HT1080 (cell line): ENCODE measurements at regions not wholly inside any gene's neighbourhood (a gene's known extent, or its start where the extent isn't known, plus 50 kb on each side); places are given as distances from the start of the nearest gene placed in this dataset.
"Not testable (repeated sequence)": the region's sequence is repeated elsewhere in the genome, so short reads cannot be mapped to it uniquely, and the experiment has no call there.

Experiments used
- DNase-seq: peaks from one replicate; pipeline ENCODE4 v3.0.0-alpha.2; 2015; ENCODE audit warnings: low read depth

DNA sequence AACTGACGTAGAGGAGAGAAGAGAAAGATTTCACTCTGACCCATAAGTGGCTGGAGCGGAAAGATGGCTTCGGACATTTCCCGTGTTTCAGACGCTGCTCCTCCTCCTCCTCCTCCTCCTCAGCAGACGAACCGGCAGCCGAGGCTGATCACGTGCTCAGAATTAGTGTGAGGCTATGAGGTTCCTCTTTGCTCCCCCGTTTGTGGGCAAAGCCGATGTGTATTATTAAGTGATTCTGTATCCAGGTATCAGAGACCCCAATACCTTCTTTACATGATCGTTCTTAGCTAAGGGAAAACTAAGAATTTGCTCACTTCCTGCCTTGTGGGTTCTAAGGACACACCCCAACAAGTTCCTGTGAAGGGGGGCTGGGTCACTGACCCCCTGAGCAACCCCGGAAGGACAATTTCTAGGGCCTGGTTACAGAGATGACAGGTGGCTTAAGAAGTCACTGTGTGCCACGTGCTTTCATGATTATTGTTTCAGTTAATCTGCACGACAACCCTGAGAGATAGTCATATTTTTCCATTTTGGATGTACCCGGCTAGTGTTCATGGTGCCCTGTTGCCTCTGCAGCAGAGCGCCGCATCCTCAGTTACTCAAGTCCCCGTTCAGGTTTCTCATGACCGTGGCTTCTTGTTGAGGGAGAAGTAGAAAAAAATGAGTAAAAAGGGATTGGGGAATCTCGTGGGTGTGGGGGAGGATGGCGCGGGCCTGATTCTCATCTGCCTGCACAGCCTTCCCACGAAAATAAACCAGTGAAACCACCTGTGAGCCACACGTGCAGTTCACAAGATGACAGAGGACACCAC is 671.8 kb downstream of the QKI start:
- no peak for DNase-seq

- DNase-seq: peak; percentile 64
Measured at GRCh38 chr6:164085091-164086075, 670.9 kb downstream of the QKI start.

GRCh38 chr6:164079275-164079600 is 664.7 kb downstream of the QKI start:
- no peak for DNase-seq

DNA sequence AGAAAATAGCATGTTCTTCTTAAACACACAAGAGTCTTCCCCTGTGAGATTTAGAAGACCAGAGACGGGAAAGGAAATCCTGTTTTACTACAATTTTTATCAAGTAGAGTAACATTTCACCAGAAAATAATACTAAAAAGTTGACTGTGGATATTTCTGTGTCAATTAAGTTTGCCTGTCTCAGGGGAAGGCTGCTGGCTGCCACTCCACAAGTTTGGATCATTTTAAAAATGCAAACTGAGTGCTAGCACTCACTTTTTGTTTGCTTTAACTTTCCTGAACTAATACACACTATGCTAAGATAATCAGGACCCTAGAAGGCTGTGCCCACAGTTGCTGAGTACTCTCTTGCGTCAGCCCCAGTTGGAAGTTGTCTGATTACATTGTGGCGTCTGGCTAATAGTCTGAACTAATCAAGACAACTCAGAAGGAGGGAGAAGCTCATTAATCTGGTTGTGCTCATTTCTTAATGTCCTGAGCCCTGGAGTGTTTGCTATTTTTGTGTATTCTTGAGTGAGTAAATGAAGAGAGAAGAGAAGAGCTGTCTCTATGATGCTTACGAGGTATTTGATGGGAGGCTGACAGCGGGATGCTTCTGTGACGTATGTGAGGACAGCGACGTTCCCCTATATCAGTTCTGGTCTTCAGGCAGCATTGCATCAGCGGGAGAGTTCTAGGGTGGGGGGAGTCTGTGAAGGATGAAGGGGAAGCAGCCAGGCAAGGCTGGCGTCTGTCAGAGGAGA is 664.2 kb downstream of the QKI start:
- DNase-seq: no peak

DNA sequence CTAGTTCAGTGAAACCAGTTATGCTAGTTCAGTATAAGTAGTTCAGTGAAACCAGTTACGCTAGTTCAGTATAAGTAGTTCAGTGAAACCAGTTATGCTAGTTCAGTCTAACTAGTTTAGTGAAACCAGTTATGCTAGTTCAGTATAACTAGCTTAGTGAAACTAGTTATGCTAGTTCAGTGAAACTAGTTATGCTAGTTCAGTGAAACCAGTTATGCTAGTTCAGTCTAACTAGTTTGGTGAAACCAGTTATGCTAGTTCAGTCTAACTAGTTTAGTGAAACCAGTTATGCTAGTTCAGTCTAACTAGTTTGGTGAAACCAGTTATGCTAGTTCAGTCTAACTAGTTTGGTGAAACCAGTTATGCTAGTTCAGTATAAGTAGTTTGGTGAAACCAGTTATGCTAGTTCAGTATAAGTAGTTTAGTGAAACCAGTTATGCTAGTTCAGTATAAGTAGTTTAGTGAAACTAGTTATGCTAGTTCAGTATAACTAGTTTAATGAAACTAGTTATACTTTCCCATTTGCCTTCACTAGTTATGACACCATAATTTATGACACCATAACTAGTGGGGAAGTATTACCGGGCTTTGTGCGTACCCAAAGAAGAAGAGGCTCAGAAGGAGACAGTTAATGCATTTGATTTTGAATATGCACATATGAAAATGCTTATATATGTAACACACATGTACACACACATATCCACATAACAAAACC is 662.5 kb downstream of the QKI start:
- not testable (repeated sequence) for DNase-seq

DNA sequence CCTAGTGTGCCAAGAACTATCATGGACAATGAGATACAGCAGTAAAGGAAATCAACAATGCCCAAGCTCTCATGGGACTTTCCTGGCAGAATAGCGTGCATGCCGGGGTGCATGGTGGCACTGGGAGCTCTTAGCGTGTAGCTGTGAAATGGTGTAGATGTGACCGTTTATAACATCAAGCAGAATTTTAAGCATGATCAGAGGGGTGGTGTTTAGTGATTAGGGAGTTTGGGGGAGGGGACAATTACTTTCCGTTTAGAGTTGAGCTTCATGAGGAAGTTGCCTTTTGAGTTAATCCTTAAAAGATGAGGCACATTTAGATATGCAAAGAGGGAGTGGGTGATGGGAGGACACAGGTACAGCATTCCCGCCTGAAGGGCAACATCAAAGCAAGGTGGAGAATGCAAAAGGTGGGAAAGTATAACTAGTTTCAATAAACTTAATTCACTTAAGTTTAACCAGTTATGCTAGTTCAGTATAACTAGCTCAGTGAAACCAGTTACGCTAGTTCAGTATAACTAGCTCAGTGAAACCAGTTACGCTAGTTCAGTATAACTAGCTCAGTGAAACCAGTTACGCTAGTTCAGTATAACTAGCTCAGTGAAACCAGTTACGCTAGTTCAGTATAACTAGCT is 661.6 kb downstream of the QKI start:
- DNase-seq: no peak

- no peak for DNase-seq
Measured at GRCh38 chr6:164072240-164072666, 657.7 kb downstream of the QKI start.

GRCh38 chr6:164069350-164069990 is 655.0 kb downstream of the QKI start:
- DNase-seq: peak; percentile 78

DNA sequence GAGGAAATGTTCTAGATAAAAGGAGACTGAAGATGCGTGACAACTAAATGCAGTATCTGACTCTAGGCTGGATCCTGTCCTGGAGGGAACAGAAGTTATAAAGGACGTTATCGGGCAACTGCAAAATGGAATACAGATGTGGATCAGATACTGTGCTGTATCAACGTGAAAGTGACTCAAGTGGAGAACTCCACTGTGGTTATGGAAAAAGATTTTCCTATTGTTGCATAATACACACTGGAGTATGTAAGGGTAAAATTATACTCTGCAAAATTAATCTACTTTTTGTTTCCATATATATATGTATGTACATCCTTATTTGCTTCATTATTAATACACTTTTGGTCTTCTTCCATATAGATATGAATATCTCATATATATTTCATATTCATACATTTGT is 654.0 kb downstream of the QKI start:
- no peak for DNase-seq

DNA sequence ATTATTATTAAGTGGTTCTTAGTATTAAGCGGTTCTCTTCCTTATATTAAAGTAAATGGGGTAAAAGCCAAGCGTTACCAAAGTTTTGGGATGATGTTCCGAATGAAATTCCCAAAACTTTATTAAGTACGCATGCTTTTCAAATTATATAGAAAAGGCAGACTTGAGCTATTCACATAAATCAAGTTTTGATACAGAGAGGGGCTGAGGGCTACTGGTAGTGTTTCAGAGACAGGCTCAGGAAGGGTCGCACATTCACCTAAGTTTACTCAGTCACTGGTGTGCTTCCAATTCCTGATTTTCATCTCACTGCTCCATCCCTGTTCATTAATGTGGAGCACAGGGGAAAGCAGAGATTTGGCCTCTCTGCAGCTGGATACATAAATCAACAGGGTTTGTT is 652.2 kb downstream of the QKI start:
- no peak for DNase-seq

DNA sequence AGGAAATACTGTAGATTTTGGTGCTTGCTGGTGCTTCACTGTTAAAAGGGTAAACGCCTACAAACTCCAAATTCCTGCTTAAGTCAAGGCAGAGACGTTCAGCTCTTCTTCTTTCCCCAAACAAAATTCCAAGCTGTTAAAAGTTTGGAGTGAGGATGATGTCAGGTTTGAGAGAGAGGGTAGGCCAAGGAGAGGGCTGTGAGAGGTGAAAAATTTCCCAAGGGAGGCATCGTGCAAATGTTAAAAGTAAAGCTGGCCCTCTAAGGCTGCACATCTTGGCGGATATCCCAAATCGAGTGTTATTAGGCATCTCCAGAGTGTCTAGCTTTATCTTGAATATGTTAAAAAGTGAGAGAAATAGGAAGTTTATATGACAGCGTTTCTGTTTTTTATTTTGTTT is 651.8 kb downstream of the QKI start:
- DNase-seq: no peak

DNA sequence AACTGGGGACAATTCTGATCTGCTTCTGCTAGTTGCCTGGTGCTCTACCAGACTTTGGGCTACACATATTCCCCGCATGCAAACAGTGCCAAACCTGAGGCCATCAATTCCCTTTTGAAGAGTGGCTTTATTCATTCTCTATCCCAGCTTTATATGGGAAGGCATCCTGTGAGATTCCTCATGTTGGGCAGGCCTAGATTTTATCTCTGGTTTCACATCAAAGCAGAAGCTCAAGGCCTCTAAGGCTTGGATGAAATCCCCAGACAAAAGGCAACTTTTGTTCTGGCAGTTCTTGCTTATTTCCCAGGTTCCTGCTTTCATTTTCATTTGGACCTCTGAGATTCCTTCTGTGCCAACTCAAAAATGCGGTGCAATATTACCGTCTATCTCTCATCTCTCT is 648.8 kb downstream of the QKI start:
- DNase-seq: no peak

- DNase-seq: no peak
Measured at GRCh38 chr6:164062872-164063271, 648.4 kb downstream of the QKI start.

DNA sequence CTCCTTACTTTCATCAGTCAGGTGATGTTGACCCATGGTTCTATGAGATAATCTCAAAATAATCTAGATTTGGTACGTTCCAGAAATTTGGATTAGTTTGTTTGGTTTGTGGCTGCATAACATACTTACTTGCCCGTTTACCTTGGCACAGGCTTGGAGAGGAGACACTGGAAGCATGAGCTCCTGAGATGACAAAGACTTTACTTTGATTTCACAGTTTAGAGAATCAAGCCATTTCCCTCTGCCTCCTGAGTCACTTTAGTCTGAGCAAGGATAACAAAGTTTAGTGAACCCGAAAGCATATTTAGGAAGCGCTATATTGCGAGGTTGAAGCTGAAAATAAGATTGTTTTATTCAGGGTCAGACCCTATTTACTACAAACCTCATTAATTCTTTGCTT is 643.4 kb downstream of the QKI start:
- DNase-seq: peak; percentile 41

- no peak for DNase-seq
Measured at GRCh38 chr6:164051427-164051826, 636.9 kb downstream of the QKI start.

- DNase-seq: no peak
Measured at GRCh38 chr6:164049517-164049988, 635.0 kb downstream of the QKI start.

DNA sequence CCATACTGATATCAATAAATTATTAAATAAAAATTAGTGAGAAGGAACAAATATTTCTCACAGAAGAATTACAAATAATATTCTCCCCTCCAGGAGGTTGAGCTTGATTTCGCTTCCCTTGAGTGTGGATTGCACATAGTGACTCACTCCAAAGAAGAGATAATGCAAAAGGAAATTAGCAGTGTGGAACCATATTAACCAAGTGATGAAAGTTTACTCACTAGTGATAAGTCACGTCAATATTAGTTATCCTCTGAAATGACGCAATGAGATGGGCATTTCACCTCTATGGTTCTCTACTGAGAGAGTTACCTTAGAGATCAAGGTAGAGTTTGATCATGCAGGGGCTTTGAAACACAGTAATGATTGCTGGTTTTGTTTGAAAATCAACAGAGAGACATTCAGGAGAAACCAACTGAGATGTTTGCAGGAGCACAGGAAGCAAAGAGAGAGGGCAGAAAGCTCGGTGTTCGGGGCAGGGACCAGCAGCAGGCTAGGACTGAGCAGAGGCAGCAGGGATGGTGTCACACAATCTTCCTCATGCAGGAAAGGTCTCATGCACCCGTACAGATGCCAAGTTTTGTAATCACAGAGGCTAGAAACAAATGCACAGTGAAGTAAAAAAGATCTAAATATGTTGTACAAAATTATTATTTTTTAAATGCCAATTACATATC is 634.5 kb downstream of the QKI start:
- peak; percentile 34 for DNase-seq

GRCh38 chr6:164045082-164045481 is 630.6 kb downstream of the QKI start:
- DNase-seq: peak; percentile 11

- DNase-seq: not testable (repeated sequence)
Measured at GRCh38 chr6:164043656-164044055, 629.1 kb downstream of the QKI start.
